IMR-90 (cell line): ENCODE measurements at regions not wholly inside any gene's neighbourhood (a gene's known extent, or its start where the extent isn't known, plus 50 kb on each side); places are given as distances from the start of the nearest gene placed in this dataset.

Experiments used
- ATAC-seq: fragments of 200-7000 bp; cut with Tn5 transposase; 2 replicates; pipeline ENCODE4 v1.9.1; 2020; ENCODE audit warnings: low read depth, mild to moderate bottlenecking, moderate library complexity
- BruUV-seq: library from RNA; stranded (reverse); fragments of 400-500 nt; replicated peaks from 2 replicates; lab custom pipeline; 2021; lab: Mats Ljungman, UMichigan
- CTCF ChIA-PET: fragments of 300-600 bp; formaldehyde crosslinking; extraction: SDS; loops from one replicate; lab custom pipeline; 2021; ENCODE audit warnings: antibody characterized with exemption; lab: Yijun Ruan, JAX
- POLR2A ChIA-PET: fragments of 300-600 bp; sonication (Branson Sonifier 250); formaldehyde crosslinking; loops from one replicate; lab custom pipeline; 2022; ENCODE audit warnings: antibody characterized with exemption; ENCODE audit not compliant: unreplicated experiment; lab: Charles Lee
- DNase-seq: peaks from one replicate; pipeline ENCODE4 v3.0.0; 2013
- H2AFZ ChIP-seq: replicated peaks from 2 replicates; pipeline ENCODE3; 2013; ENCODE audit warnings: low read length, mild to moderate bottlenecking; ENCODE audit not compliant: poor library complexity
- H2AK5ac ChIP-seq: 2 replicates; pipeline ENCODE4 v1.6.1; 2013; ENCODE audit warnings: low read depth, low read length, inconsistent platforms
- H2AK9ac ChIP-seq: replicated peaks from 2 replicates; pipeline ENCODE3; 2013; ENCODE audit warnings: mild to moderate bottlenecking, low read depth, low read length, moderate library complexity; ENCODE audit not compliant: poor library complexity
- H2BK120ac ChIP-seq: 2 replicates; pipeline ENCODE4 v1.6.1; 2013; ENCODE audit warnings: low read depth, low read length, inconsistent platforms
- H2BK15ac ChIP-seq: 3 replicates; pipeline ENCODE4 v1.6.1; 2013; ENCODE audit warnings: low read depth, low read length, inconsistent platforms
- H2BK20ac ChIP-seq: 2 replicates; pipeline ENCODE4 v1.6.1; 2013; ENCODE audit warnings: low read depth, mild to moderate bottlenecking, inconsistent platforms, low read length, moderate library complexity
- H2BK5ac ChIP-seq: 2 replicates; pipeline ENCODE4 v1.6.1; 2013; ENCODE audit warnings: mild to moderate bottlenecking, low read depth, low read length, inconsistent platforms; ENCODE audit not compliant: poor library complexity, severe bottlenecking
- H3K14ac ChIP-seq: replicated peaks from 2 replicates; pipeline ENCODE4 v1.6.1; 2013; ENCODE audit warnings: low read depth, low read length, inconsistent platforms
- H3K18ac ChIP-seq: 2 replicates; pipeline ENCODE4 v1.6.1; 2013; ENCODE audit warnings: low read depth, low read length, control low read depth
- H3K23ac ChIP-seq: 2 replicates; pipeline ENCODE4 v1.6.1; 2013; ENCODE audit warnings: low read depth, low read length, inconsistent platforms
- H3K27ac ChIP-seq: 2 replicates; pipeline ENCODE4 v1.5.1; 2013; ENCODE audit warnings: mild to moderate bottlenecking, control low read depth, low read length; ENCODE audit not compliant: insufficient read depth
- H3K27me3 ChIP-seq: 2 replicates; pipeline ENCODE4 v1.6.1; 2013; ENCODE audit warnings: low read length; ENCODE audit not compliant: control insufficient read depth, insufficient read depth
- H3K36me3 ChIP-seq: 2 replicates; pipeline ENCODE4 v1.6.1; 2013; ENCODE audit warnings: low read length, mixed read lengths; ENCODE audit not compliant: control insufficient read depth, insufficient read depth
- H3K4ac ChIP-seq: 2 replicates; pipeline ENCODE4 v1.6.1; 2013; ENCODE audit warnings: low read depth, low read length, inconsistent platforms
- H3K4me1 ChIP-seq: 2 replicates; pipeline ENCODE4 v1.6.1; 2013; ENCODE audit warnings: low read length, mixed read lengths; ENCODE audit not compliant: control insufficient read depth, insufficient read depth
- H3K4me2 ChIP-seq: 2 replicates; pipeline ENCODE4 v1.6.1; 2013; ENCODE audit warnings: low read depth, mild to moderate bottlenecking, control low read depth, low read length, moderate library complexity
- H3K4me3 ChIP-seq: 2 replicates; pipeline ENCODE4 v1.5.1; 2013; ENCODE audit warnings: low read depth, mild to moderate bottlenecking, control low read depth, low read length, moderate library complexity; ENCODE audit not compliant: insufficient read depth
- H3K56ac ChIP-seq: 2 replicates; pipeline ENCODE4 v1.6.1; 2013; ENCODE audit warnings: low read length, inconsistent platforms; ENCODE audit not compliant: insufficient read depth; ENCODE audit errors: extremely low read depth
- H3K79me1 ChIP-seq, 2 experiments: 2 replicates each; pipeline ENCODE4 v1.6.1; 2013; ENCODE audit warnings: low read length in 2 of 2, inconsistent platforms in 1 of 2, low read depth in 1 of 2
- H3K9ac ChIP-seq: 2 replicates; pipeline ENCODE4 v1.6.1; 2013; ENCODE audit warnings: low read depth, low read length, control low read depth
- H3K9me1 ChIP-seq: 2 replicates; pipeline ENCODE4 v1.6.1; 2013; ENCODE audit warnings: low read length, inconsistent platforms; ENCODE audit not compliant: insufficient read depth
- H3K9me3 ChIP-seq: 2 replicates; pipeline ENCODE4 v1.6.1; 2013; ENCODE audit warnings: low read length; ENCODE audit not compliant: control insufficient read depth, insufficient read depth
- H4K20me1 ChIP-seq: 2 replicates; pipeline ENCODE4 v1.6.1; 2013; ENCODE audit warnings: low read length, inconsistent platforms; ENCODE audit not compliant: insufficient read depth
- H4K5ac ChIP-seq: 2 replicates; pipeline ENCODE4 v1.6.1; 2013; ENCODE audit warnings: mild to moderate bottlenecking, low read depth, low read length, control low read depth
- H4K8ac ChIP-seq, 2 experiments: 2 replicates each; pipeline ENCODE4 v1.6.1; 2013; ENCODE audit warnings: low read depth in 2 of 2, low read length in 2 of 2, control low read depth in 1 of 2, inconsistent platforms in 1 of 2
- H4K91ac ChIP-seq: 2 replicates; pipeline ENCODE4 v1.6.1; 2013; ENCODE audit warnings: low read depth, low read length, inconsistent platforms; ENCODE audit not compliant: insufficient read depth
- CEBPB ChIP-seq: IDR thresholded peaks from 2 replicates; pipeline ENCODE4 v1.6.1; 2012; ENCODE audit warnings: low read depth, low read length, improper control_type of control experiment
- MAFK ChIP-seq: IDR thresholded peaks from 2 replicates; pipeline ENCODE4 v1.6.1; 2012; ENCODE audit warnings: low read depth, low read length, improper control_type of control experiment
- MAZ ChIP-seq: IDR thresholded peaks from 2 replicates; pipeline ENCODE4 v1.6.1; 2012; ENCODE audit warnings: low read depth, mild to moderate bottlenecking, low read length, improper control_type of control experiment, moderate library complexity, borderline replicate concordance
- NFE2L2 ChIP-seq: fragments of 150-350 bp; IDR thresholded peaks from 2 replicates; pipeline ENCODE4 v1.6.1; 2016; ENCODE audit warnings: low read depth, mild to moderate bottlenecking, low read length
- USF2 ChIP-seq: fragments of 150-350 bp; IDR thresholded peaks from 2 replicates; pipeline ENCODE4 v1.6.1; 2017; ENCODE audit warnings: mild to moderate bottlenecking, antibody characterized with exemption, low read length, low read depth
- WGBS, 2 experiments: methylation state at CpG; one replicate each; pipeline versions ENCODE4 v1.1.5 to v1.1.7; 2013; ENCODE audit warnings: missing lambda C conversion rate in 2 of 2; ENCODE audit not compliant: insufficient read length in 1 of 2; ENCODE audit errors: extremely low coverage in 2 of 2; 5-methylcytosine and 5-hydroxymethylcytosine counted together
- dilution Hi-C: fragments of 300-500 bp; cut with HindIII; formaldehyde crosslinking; loops from one replicate; pipeline ENCODE4 v1.14.3; 2018; ENCODE audit warnings: low sequenced_read_pairs; ENCODE audit not compliant: unreplicated experiment
- in situ Hi-C: fragments of 300-500 bp; cut with MboI; formaldehyde crosslinking; loops from 3 replicates; pipeline ENCODE4 v1.14.3; 2019; ENCODE audit warnings: low sequenced_read_pairs, inconsistent platforms, mixed read lengths
- intact Hi-C: fragments of 100-400 bp; cut with micrococcal nuclease; formaldehyde crosslinking; loops from 2 replicates; pipeline ENCODE4 v1.10.0; 2022

- Histone ChIP-seq H2BK15ac (peak overlapping the region; percentile 93), H2AFZ (peak overlapping the region; percentile 79), H3K9me1 (peaks cover 16% of the 10 kb centered on the region), H2AK5ac (peak overlapping the region; percentile 81), H3K4me2 (peak overlapping the region; percentile 15), H3K9me3 (no peaks in the 10 kb centered on the region), H3K18ac (peak overlapping the region; percentile 99), H3K27me3 (no peaks in the 10 kb centered on the region), H4K8ac (peak overlapping the region; percentile 77 to 92), H3K14ac (peak overlapping the region; percentile 75), H3K56ac (peak overlapping the region; percentile 52), H3K4ac (peak overlapping the region; percentile 91), H3K36me3 (no peaks in the 10 kb centered on the region), H2BK120ac (peak overlapping the region; percentile 92), H3K4me3 (no peak overlapping the region), H4K5ac (peak overlapping the region; percentile 99), H3K79me1 (peaks cover 0 to 6% of the 10 kb centered on the region in 2 experiments; a peak in 1 of 4 replicates), H2BK5ac (peak overlapping the region; percentile 95), H3K23ac (peak overlapping the region; percentile 55), H2BK20ac (peak overlapping the region; percentile 90), H4K20me1 (no peaks in the 10 kb centered on the region), H3K9ac (peak overlapping the region; percentile 54), H3K27ac (peak overlapping the region; percentile 99), H2AK9ac (peak overlapping the region; percentile 28), H3K4me1 (peaks cover 12% of the 10 kb centered on the region), H4K91ac (peak overlapping the region; percentile 96)
- no TSS peak for BruUV-seq
- peak; percentile 81 for ATAC-seq
- dilution Hi-C loops: no loop called here
- TF ChIP-seq NFE2L2 (no peak), USF2 (no peak), MAFK (no peak), CEBPB (peak; percentile 85), MAZ (no peak)
- POLR2A ChIA-PET: no interaction called here
- intact Hi-C loops: no loop called here
- in situ Hi-C loops: no loop called here
- CTCF ChIA-PET: interaction anchor here (0.8 kb wide), 1 partner anchor 136 kb away, joined by 6 read pairs; no protein-coding TSS in a partner anchor
- peak; percentile 77 for DNase-seq
- 80% methylated on average over 1 of the region's 9 CpGs; no CpG with 5 or more reads in 1 of the 2 experiments for WGBS, 2 experiments
Observed at GRCh38 chr5:54624805-54625568, 107.4 kb downstream of the SNX18 start.
